Body of pancreas (tissue), 4 donors: ENCODE measurements at regions not wholly inside any gene's neighbourhood (a gene's known extent, or its start where the extent isn't known, plus 50 kb on each side); places are given as distances from the start of the nearest gene placed in this dataset.

ENCODE experiments used
- ATAC-seq: fragments of 150-250 bp; one replicate; pipeline ENCODE4 v1.9.1; 2016
- DNase-seq, 4 donors: peaks; one replicate each; pipeline ENCODE4 v3.0.0-alpha.2; 2019
- H3K27ac ChIP-seq, 4 donors: fragments of 200-600 bp; sonication (generic); 1 replicate in 3 of 4; 2 replicates in 1 of 4; pipeline versions ENCODE4 v1.5.1 to v1.6.1; 2016 to 2019; ENCODE audit warnings: mild to moderate bottlenecking in 1 of 4, mixed read lengths in 1 of 4, moderate library complexity in 1 of 4
- H3K27me3 ChIP-seq, 2 donors: fragments of 200-600 bp; sonication (generic); one replicate each; pipeline ENCODE4 v1.6.0; 2016; ENCODE audit warnings: mild to moderate bottlenecking in 1 of 2
- H3K36me3 ChIP-seq, 2 donors: fragments of 200-600 bp; sonication (generic); replicated peaks in 1 of 2; 2 replicates each; pipeline ENCODE4 v1.5.1; 2016; ENCODE audit warnings: low read depth in 2 of 2; ENCODE audit not compliant: insufficient read depth in 1 of 2
- H3K4me1 ChIP-seq: fragments of 200-600 bp; sonication (generic); one replicate; pipeline ENCODE4 v1.6.0; 2016
- H3K4me3 ChIP-seq, 2 donors: fragments of 200-600 bp; sonication (generic); 1 replicate in 1 of 2; 2 replicates in 1 of 2; pipeline ENCODE4 v1.5.1; 2016 to 2019
- H3K9me3 ChIP-seq, 3 donors: fragments of 200-600 bp; sonication (generic); 1 replicate in 2 of 3; 2 replicates in 1 of 3; pipeline ENCODE4 v1.5.1; 2016
- CTCF ChIP-seq, 7 experiments: fragments of 450-650 bp in 4 of 7; fragments of 200-600 bp in 3 of 7; sonication (generic) in 3 of 7; IDR thresholded peaks; one replicate each; pipeline ENCODE4 v1.5.1; 2016 to 2019; ENCODE audit warnings: antibody characterized with exemption in 7 of 7
- POLR2A ChIP-seq, 3 donors: fragments of 450-650 bp; IDR thresholded peaks; one replicate each; pipeline ENCODE4 v1.6.1; 2016; ENCODE audit warnings: antibody characterized with exemption in 3 of 3, mild to moderate bottlenecking in 2 of 3
- WGBS, 2 donors: methylation state at CpG; one replicate each; pipeline ENCODE4 v1.1.5; 2017; 5-methylcytosine and 5-hydroxymethylcytosine counted together
- intact Hi-C: fragments of 100-400 bp; cut with DNase I; formaldehyde crosslinking; loops from one replicate; pipeline ENCODE4 v1.15.1; 2023

DNA sequence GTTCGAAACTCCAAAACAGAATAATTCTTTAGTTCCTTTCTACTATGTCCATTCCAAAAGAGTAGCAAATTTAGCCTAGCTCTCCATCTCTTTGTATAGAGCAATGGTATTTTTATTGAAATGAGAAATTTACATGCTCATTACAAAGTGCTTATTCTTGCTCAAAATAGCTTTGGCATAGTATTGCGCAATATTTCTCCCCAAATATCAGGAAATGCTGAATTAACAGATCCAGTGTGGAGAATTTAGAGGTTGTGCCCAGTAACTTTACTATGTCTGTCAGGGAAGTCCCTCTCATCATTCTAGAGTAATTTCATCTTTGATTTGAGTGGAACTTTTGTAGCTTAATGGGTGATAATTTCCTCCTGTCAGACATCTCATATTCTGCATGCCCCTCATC, 425.9 kb upstream of the PIK3C3 start:
- DNase-seq (no peak), ATAC-seq (no peak)
- no peaks in the 10 kb centered on the region for H3K36me3 ChIP-seq
- no peaks in the 10 kb centered on the region for H3K9me3 ChIP-seq
- no peak overlapping the region for H3K27ac ChIP-seq
- intact Hi-C loops, result no loop called here
- no peaks in the 10 kb centered on the region for H3K27me3 ChIP-seq
- H3K4me3 ChIP-seq, result no peak overlapping the region
- H3K4me1 ChIP-seq, result no peaks in the 10 kb centered on the region
- TF ChIP-seq CTCF (IDR thresholded peaks at IDR 0.05) (no peak), POLR2A (IDR thresholded peaks at IDR 0.05) (no peak)
- WGBS, 2 donors, result 72 to 74% methylated on average over 2 of the region's 2 CpGs

DNA sequence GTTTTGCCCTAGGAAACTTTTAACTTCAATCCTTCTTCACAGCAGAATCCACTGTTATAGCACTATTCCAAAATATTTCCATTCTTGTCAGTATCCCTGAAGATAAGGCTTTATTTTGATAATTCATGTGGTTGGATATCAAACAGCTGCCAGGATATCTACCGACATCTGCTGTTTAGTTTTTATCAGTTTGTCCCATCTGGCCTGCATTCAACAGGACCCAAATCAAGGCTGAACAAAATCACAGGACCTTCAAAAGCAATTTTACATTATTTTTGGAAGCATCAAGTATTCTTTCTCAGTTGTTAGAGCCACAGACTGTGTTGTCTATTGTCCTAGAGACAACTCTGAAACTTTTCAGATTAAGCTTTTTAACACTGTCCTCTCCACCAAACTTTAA, 429.0 kb upstream of the PIK3C3 start:
- Histone ChIP-seq H3K4me1 (no peaks in the 10 kb centered on the region), H3K27me3 (no peaks in the 10 kb centered on the region), H3K9me3 (no peaks in the 10 kb centered on the region), H3K27ac (no peak overlapping the region), H3K36me3 (no peaks in the 10 kb centered on the region), H3K4me3 (no peak overlapping the region)
- intact Hi-C loops, result no loop called here
- ATAC-seq (no peak), DNase-seq (no peak)
- 32 to 38% methylated on average over 1 of the region's 1 CpG for WGBS, 2 donors
- TF ChIP-seq CTCF (IDR thresholded peaks at IDR 0.05), result no peak
- TF ChIP-seq POLR2A (IDR thresholded peaks at IDR 0.05), result no peak

GRCh38 chr18:41524674-41525470, 430.2 kb upstream of the PIK3C3 start:
- TF ChIP-seq CTCF (IDR thresholded peaks at IDR 0.05) (no peak), POLR2A (IDR thresholded peaks at IDR 0.05) (no peak)
- intact Hi-C loops, result no loop called here
- ATAC-seq (no peak), DNase-seq (no peak)
- Histone ChIP-seq H3K27ac (no peak overlapping the region), H3K36me3 (no peaks in the 10 kb centered on the region), H3K9me3 (no peaks in the 10 kb centered on the region), H3K27me3 (no peaks in the 10 kb centered on the region), H3K4me1 (no peaks in the 10 kb centered on the region), H3K4me3 (no peak overlapping the region)
- WGBS, 2 donors, result 6 to 12% methylated on average over 2 of the region's 2 CpGs

- Histone ChIP-seq H3K4me3 (no peak overlapping the region), H3K4me1 (no peaks in the 10 kb centered on the region), H3K36me3 (no peaks in the 10 kb centered on the region), H3K9me3 (no peaks in the 10 kb centered on the region), H3K27me3 (no peaks in the 10 kb centered on the region), H3K27ac (no peak overlapping the region)
- DNase-seq, result no peak
- TF ChIP-seq POLR2A (IDR thresholded peaks at IDR 0.05) (no peak), CTCF (IDR thresholded peaks at IDR 0.05) (no peak)
- no peak for ATAC-seq
- intact Hi-C loops, result no loop called here
These were observed 437.9 kb upstream of the PIK3C3 start for GRCh38 chr18:41517142-41517541.

GRCh38 chr18:41513438-41513837, 441.6 kb upstream of the PIK3C3 start:
- H3K9me3 ChIP-seq, result no peaks in the 10 kb centered on the region
- intact Hi-C loops, result no loop called here
- no peak for ATAC-seq
- TF ChIP-seq CTCF (IDR thresholded peaks at IDR 0.05) (no peak), POLR2A (IDR thresholded peaks at IDR 0.05) (no peak)
- no peak for DNase-seq
- no peaks in the 10 kb centered on the region for H3K27me3 ChIP-seq
- no peak overlapping the region for H3K4me3 ChIP-seq
- H3K4me1 ChIP-seq, result no peaks in the 10 kb centered on the region
- 52 to 66% methylated on average over 3 of the region's 3 CpGs for WGBS, 2 donors
- H3K27ac ChIP-seq, result no peak overlapping the region
- H3K36me3 ChIP-seq, result no peaks in the 10 kb centered on the region
